ENCODE measurements at regions not wholly inside any gene's neighbourhood (a gene's known extent, or its start where the extent isn't known, plus 50 kb on each side); places are given as distances from the start of the nearest gene placed in this dataset.
A peak's percentile ranks its signal among the peaks of the same experiment; 100 is the strongest.

- ChIA-PET CTCF (no interaction called here), POLR2A (no interaction called here)
- H3K27ac ChIP-seq (ENCODE audit: low read length): no peak overlapping the region
- H3K36me3 ChIP-seq (ENCODE audit: control insufficient read depth in 2 of 2, extremely low read depth in 1 of 2, insufficient read depth in 1 of 2, low read length in 1 of 2): no peaks in the 10 kb centered on the region
- Mint-ChIP-seq H3K4me1 (peaks cover 0 to 17% (median 8%) of the 10 kb centered on the region in 3 donors), H3K4me3 (peak overlapping the region in 2 of 3 donors; percentile 17 to 28), H3K27ac (no peak overlapping the region), H3K27me3 (peaks cover 16 to 17% of the 10 kb centered on the region in 2 donors), H3K36me3 (no peaks in the 10 kb centered on the region), H3K9me3 (no peaks in the 10 kb centered on the region)
- ATAC-seq (replicated peaks in 1 of 4) (no peak), DNase-seq (no peak)
- H3K4me3 ChIP-seq (ENCODE audit: control insufficient read depth in 1 of 2, extremely low read depth in 1 of 2, low read length in 1 of 2): no peak overlapping the region
- WGBS (ENCODE audit: insufficient coverage): no CpG with 5 or more reads among the region's 3 CpGs
- peaks cover 0 to 14% of the 10 kb centered on the region in 2 experiments for H3K4me1 ChIP-seq (ENCODE audit: control insufficient read depth in 1 of 2, extremely low read depth in 1 of 2, insufficient read depth in 2 of 2, low read length in 2 of 2)
- H3K9me3 ChIP-seq: no peaks in the 10 kb centered on the region
- H3K27me3 ChIP-seq (replicated peaks in 1 of 2; ENCODE audit: control insufficient read depth in 2 of 2, extremely low read depth in 1 of 2, insufficient read depth in 2 of 2, low read length in 1 of 2): peaks cover 2 to 15% of the 10 kb centered on the region in 2 experiments
Observed at GRCh38 chr22:49053578-49053977, 774.1 kb downstream of the BRD1 start.

DNA sequence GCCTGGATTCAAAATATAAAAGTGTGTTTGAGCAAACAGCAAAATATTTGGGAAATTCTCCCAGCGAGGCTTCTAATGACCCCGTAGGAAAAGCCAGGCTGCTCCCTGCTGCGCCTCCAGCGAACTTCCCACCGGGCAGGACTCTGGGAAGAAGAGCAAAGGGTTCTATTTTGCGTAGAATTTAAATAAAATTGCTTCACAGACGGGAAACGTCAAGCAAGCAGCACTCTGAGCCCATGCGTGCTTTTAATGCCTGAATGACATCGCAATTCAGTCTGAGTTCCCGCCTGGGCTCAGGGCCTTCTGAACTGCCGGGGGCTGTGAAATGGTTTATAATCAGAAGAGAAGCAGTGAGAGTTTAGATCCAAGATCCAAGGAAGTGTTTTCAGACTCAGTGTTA, 775.1 kb downstream of the BRD1 start:
- H3K27me3 Mint-ChIP-seq: peaks cover 7 to 8% of the 10 kb centered on the region in 2 donors
- ATAC-seq (replicated peaks in 1 of 4): no peak
- CTCF ChIA-PET: no interaction called here
- H3K9me3 Mint-ChIP-seq: no peaks in the 10 kb centered on the region
- POLR2A ChIA-PET: no interaction called here
- peaks cover 2 to 12% of the 10 kb centered on the region in 2 experiments for H3K27me3 ChIP-seq (replicated peaks in 1 of 2; ENCODE audit: control insufficient read depth in 2 of 2, extremely low read depth in 1 of 2, insufficient read depth in 2 of 2, low read length in 1 of 2)
- WGBS (ENCODE audit: insufficient coverage): 82% methylated on average over 12 of the region's 12 CpGs
- no peaks in the 10 kb centered on the region for H3K9me3 ChIP-seq
- H3K4me3 Mint-ChIP-seq: peak overlapping the region in 2 of 3 donors; percentile 87 to 91
- peak overlapping the region in 1 of 2 donors; percentile 85 for H3K27ac Mint-ChIP-seq
- peak overlapping the region in 1 of 2 donors; percentile 31 for H3K4me3 ChIP-seq (ENCODE audit: control insufficient read depth in 1 of 2, extremely low read depth in 1 of 2, low read length in 1 of 2)
- no peaks in the 10 kb centered on the region for H3K36me3 Mint-ChIP-seq
- H3K4me1 ChIP-seq (ENCODE audit: control insufficient read depth in 1 of 2, extremely low read depth in 1 of 2, insufficient read depth in 2 of 2, low read length in 2 of 2): peaks cover 0 to 14% of the 10 kb centered on the region in 2 experiments
- peaks cover 0 to 17% (median 8%) of the 10 kb centered on the region in 3 donors for H3K4me1 Mint-ChIP-seq
- H3K36me3 ChIP-seq (ENCODE audit: control insufficient read depth in 2 of 2, extremely low read depth in 1 of 2, insufficient read depth in 1 of 2, low read length in 1 of 2): no peaks in the 10 kb centered on the region
- no peak overlapping the region for H3K27ac ChIP-seq (ENCODE audit: low read length)
- no peak for DNase-seq

GRCh38 chr22:49052023-49052538, 775.6 kb downstream of the BRD1 start:
- peak overlapping the region; percentile 31 to 52 for H3K4me3 ChIP-seq (ENCODE audit: control insufficient read depth in 1 of 2, extremely low read depth in 1 of 2, low read length in 1 of 2)
- peaks cover 0 to 17% (median 8%) of the 10 kb centered on the region in 3 donors for H3K4me1 Mint-ChIP-seq
- CTCF ChIA-PET: no interaction called here

GRCh38 chr22:49051491-49052022, 776.1 kb downstream of the BRD1 start:
- Mint-ChIP-seq H3K27ac (no peak overlapping the region), H3K4me3 (peak overlapping the region in 2 of 3 donors; percentile 87 to 91)

More at GRCh38 chr22:49052023-49052538, 775.6 kb downstream of the BRD1 start:
- POLR2A ChIA-PET: no interaction called here
- no peaks in the 10 kb centered on the region for H3K9me3 Mint-ChIP-seq
- no peaks in the 10 kb centered on the region for H3K9me3 ChIP-seq
- H3K4me3 Mint-ChIP-seq: peak overlapping the region; percentile 74 to 91 (median 87)
- no peaks in the 10 kb centered on the region for H3K36me3 ChIP-seq (ENCODE audit: control insufficient read depth in 2 of 2, extremely low read depth in 1 of 2, insufficient read depth in 1 of 2, low read length in 1 of 2)
- H3K27ac ChIP-seq (ENCODE audit: low read length): no peak overlapping the region
- 75% methylated on average over 28 of the region's 36 CpGs for WGBS (ENCODE audit: insufficient coverage)
- peak overlapping the region in 1 of 2 donors; percentile 85 for H3K27ac Mint-ChIP-seq
- peaks cover 2 to 12% of the 10 kb centered on the region in 2 experiments for H3K27me3 ChIP-seq (replicated peaks in 1 of 2; ENCODE audit: control insufficient read depth in 2 of 2, extremely low read depth in 1 of 2, insufficient read depth in 2 of 2, low read length in 1 of 2)
- no peaks in the 10 kb centered on the region for H3K36me3 Mint-ChIP-seq
- H3K27me3 Mint-ChIP-seq: peaks cover 4 to 6% of the 10 kb centered on the region in 2 donors
- DNase-seq (peak in 23 of 35 experiments; percentile 9 to 69 (median 30)), ATAC-seq (replicated peaks in 1 of 4) (peak; percentile 76 to 100 (median 91))
- H3K4me1 ChIP-seq (ENCODE audit: control insufficient read depth in 1 of 2, extremely low read depth in 1 of 2, insufficient read depth in 2 of 2, low read length in 2 of 2): peaks cover 0 to 14% of the 10 kb centered on the region in 2 experiments

GRCh38 chr22:49049691-49050090, 778.0 kb downstream of the BRD1 start:
- no peaks in the 10 kb centered on the region for H3K36me3 ChIP-seq (ENCODE audit: control insufficient read depth in 2 of 2, extremely low read depth in 1 of 2, insufficient read depth in 1 of 2, low read length in 1 of 2)
- H3K27ac Mint-ChIP-seq: no peak overlapping the region
- H3K27me3 Mint-ChIP-seq: peaks cover 0 to 8% of the 10 kb centered on the region in 2 donors
- H3K4me1 Mint-ChIP-seq: peaks cover 0 to 17% (median 8%) of the 10 kb centered on the region in 3 donors
- H3K4me3 Mint-ChIP-seq: peak overlapping the region in 1 of 3 donors; percentile 39
- CTCF ChIA-PET: no interaction called here
- POLR2A ChIA-PET: no interaction called here
- DNase-seq (no peak), ATAC-seq (replicated peaks in 1 of 4) (no peak)
- WGBS (ENCODE audit: insufficient coverage): 82% methylated on average over 11 of the region's 12 CpGs
- no peaks in the 10 kb centered on the region for H3K36me3 Mint-ChIP-seq
- peaks cover 0 to 26% of the 10 kb centered on the region in 2 experiments for H3K27me3 ChIP-seq (replicated peaks in 1 of 2; ENCODE audit: control insufficient read depth in 2 of 2, extremely low read depth in 1 of 2, insufficient read depth in 2 of 2, low read length in 1 of 2)
- H3K9me3 ChIP-seq: no peaks in the 10 kb centered on the region
- peaks cover 0 to 14% of the 10 kb centered on the region in 2 experiments for H3K4me1 ChIP-seq (ENCODE audit: control insufficient read depth in 1 of 2, extremely low read depth in 1 of 2, insufficient read depth in 2 of 2, low read length in 2 of 2)
- H3K9me3 Mint-ChIP-seq: no peaks in the 10 kb centered on the region
- no peak overlapping the region for H3K4me3 ChIP-seq (ENCODE audit: control insufficient read depth in 1 of 2, extremely low read depth in 1 of 2, low read length in 1 of 2)
- H3K27ac ChIP-seq (ENCODE audit: low read length): no peak overlapping the region

More at GRCh38 chr22:49051491-49052022, 776.1 kb downstream of the BRD1 start:
- ATAC-seq (replicated peaks in 1 of 4) (peak in 1 of 4 experiments; percentile 9), DNase-seq (peak in 1 of 35 experiments; percentile 7)
- WGBS (ENCODE audit: insufficient coverage): 90% methylated on average over 28 of the region's 31 CpGs
- H3K4me1 ChIP-seq (ENCODE audit: control insufficient read depth in 1 of 2, extremely low read depth in 1 of 2, insufficient read depth in 2 of 2, low read length in 2 of 2): peaks cover 0 to 14% of the 10 kb centered on the region in 2 experiments
- ChIA-PET POLR2A (no interaction called here), CTCF (no interaction called here)
- no peaks in the 10 kb centered on the region for H3K9me3 ChIP-seq
- no peaks in the 10 kb centered on the region for H3K9me3 Mint-ChIP-seq
- H3K4me1 Mint-ChIP-seq: peaks cover 0 to 17% (median 8%) of the 10 kb centered on the region in 3 donors
- H3K27me3 ChIP-seq (replicated peaks in 1 of 2; ENCODE audit: control insufficient read depth in 2 of 2, extremely low read depth in 1 of 2, insufficient read depth in 2 of 2, low read length in 1 of 2): peaks cover 2 to 14% of the 10 kb centered on the region in 2 experiments
- no peaks in the 10 kb centered on the region for H3K36me3 Mint-ChIP-seq
- H3K27ac ChIP-seq (ENCODE audit: low read length): no peak overlapping the region
- H3K27me3 Mint-ChIP-seq: peaks cover 0 to under 1% of the 10 kb centered on the region in 2 donors
- H3K36me3 ChIP-seq (ENCODE audit: control insufficient read depth in 2 of 2, extremely low read depth in 1 of 2, insufficient read depth in 1 of 2, low read length in 1 of 2): no peaks in the 10 kb centered on the region
- H3K4me3 ChIP-seq (ENCODE audit: control insufficient read depth in 1 of 2, extremely low read depth in 1 of 2, low read length in 1 of 2): peak overlapping the region; percentile 31 to 52

DNA sequence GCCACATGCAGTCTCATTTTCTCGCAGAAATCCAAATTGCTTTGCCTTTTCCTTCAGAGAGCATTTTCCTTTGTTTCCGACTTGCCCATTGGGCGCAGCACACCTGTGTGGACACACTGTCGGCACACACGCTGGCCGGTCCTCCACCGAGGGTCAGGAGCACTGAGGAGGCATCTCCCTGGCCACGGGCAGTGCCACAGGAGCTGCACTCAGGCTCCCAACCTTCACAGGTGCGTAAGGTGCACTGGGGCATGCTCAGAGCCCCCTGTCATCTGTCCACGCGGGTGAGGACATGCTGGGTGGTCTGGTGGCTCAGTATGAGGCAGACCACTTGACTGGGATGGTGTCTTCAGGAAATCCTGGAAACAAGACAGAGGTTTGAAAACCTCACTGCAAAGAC, 779.1 kb downstream of the BRD1 start:
- Histone ChIP-seq H3K4me3 (ENCODE audit: control insufficient read depth in 1 of 2, extremely low read depth in 1 of 2, low read length in 1 of 2) (no peak overlapping the region), H3K27ac (ENCODE audit: low read length) (no peak overlapping the region), H3K9me3 (no peaks in the 10 kb centered on the region), H3K27me3 (replicated peaks in 1 of 2; ENCODE audit: control insufficient read depth in 2 of 2, extremely low read depth in 1 of 2, insufficient read depth in 2 of 2, low read length in 1 of 2) (peaks cover 0 to 30% of the 10 kb centered on the region in 2 experiments), H3K36me3 (ENCODE audit: control insufficient read depth in 2 of 2, extremely low read depth in 1 of 2, insufficient read depth in 1 of 2, low read length in 1 of 2) (no peaks in the 10 kb centered on the region), H3K4me1 (ENCODE audit: control insufficient read depth in 1 of 2, extremely low read depth in 1 of 2, insufficient read depth in 2 of 2, low read length in 2 of 2) (peaks cover 0 to 14% of the 10 kb centered on the region in 2 experiments)
- H3K36me3 Mint-ChIP-seq: no peaks in the 10 kb centered on the region
- CTCF ChIA-PET: no interaction called here
- 71% methylated on average over 11 of the region's 11 CpGs for WGBS (ENCODE audit: insufficient coverage)
- ATAC-seq (replicated peaks in 1 of 4): no peak
- DNase-seq: no peak
- H3K27me3 Mint-ChIP-seq: peaks cover 0 to 8% of the 10 kb centered on the region in 2 donors
- POLR2A ChIA-PET: no interaction called here
- no peak overlapping the region for H3K27ac Mint-ChIP-seq
- no peak overlapping the region for H3K4me3 Mint-ChIP-seq
- peaks cover 0 to 17% (median 8%) of the 10 kb centered on the region in 3 donors for H3K4me1 Mint-ChIP-seq
- no peaks in the 10 kb centered on the region for H3K9me3 Mint-ChIP-seq

All from T-cell (primary cell).